Gastrocnemius medialis (tissue), 4 donors: ENCODE measurements at regions not wholly inside any gene's neighbourhood (a gene's known extent, or its start where the extent isn't known, plus 50 kb on each side); places are given as distances from the start of the nearest gene placed in this dataset.

Experiments used
- CTCF ChIP-seq, 5 experiments: fragments of 450-650 bp in 3 of 5; fragments of 200-600 bp in 2 of 5; sonication (generic) in 2 of 5; IDR thresholded peaks in 4 of 5; conservative IDR thresholded peaks in 1 of 5; 1 replicate in 4 of 5; 2 replicates in 1 of 5; pipeline ENCODE4 v1.5.1; 2016 to 2019; ENCODE audit warnings: antibody characterized with exemption in 5 of 5, mild to moderate bottlenecking in 3 of 5, moderate library complexity in 3 of 5
- POLR2A ChIP-seq, 2 donors: fragments of 450-650 bp; IDR thresholded peaks; one replicate each; pipeline ENCODE4 v1.6.1; 2017; ENCODE audit warnings: antibody characterized with exemption in 2 of 2, mild to moderate bottlenecking in 2 of 2, moderate library complexity in 2 of 2

GRCh38 chr9:115764645-115765044 lies 388.9 kb upstream of the PAPPA start:
- no peak for TF ChIP-seq CTCF (IDR thresholded peaks at IDR 0.05 in 4 of 5, conservative IDR thresholded peaks at IDR 0.05 in 1 of 5)
- TF ChIP-seq POLR2A (IDR thresholded peaks at IDR 0.05) = no peak
